NCI-H2196 treated with DMSO at 0.1 percent for 48 hours (cell line): ENCODE measurements at regions not wholly inside any gene's neighbourhood (a gene's known extent, or its start where the extent isn't known, plus 50 kb on each side); places are given as distances from the start of the nearest gene placed in this dataset.

Source experiments
- DNase-seq: peaks from one replicate; lab custom pipeline; 2025; ENCODE audit not compliant: unreplicated experiment; lab: John Stamatoyannopoulos, UW

DNA sequence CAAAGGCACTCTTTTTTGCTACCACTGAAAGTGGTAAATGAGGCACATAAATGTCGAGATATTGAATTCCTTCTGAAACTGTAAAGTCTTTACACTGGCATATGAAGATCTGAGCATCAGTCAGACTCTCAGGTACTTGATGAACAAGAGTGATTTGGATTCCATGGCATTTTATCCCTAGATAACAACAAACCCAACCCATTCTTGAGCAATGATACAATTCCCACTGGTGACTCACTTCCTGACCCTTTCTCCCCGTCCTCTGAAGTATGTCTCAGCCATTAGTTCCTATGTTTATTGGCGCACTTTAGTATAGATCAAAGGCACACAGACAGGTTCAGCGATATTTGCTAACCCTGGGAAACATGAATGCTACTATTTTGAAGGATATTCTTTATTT lies 147.0 kb upstream of the RBFOX1 start:
- no peak for DNase-seq

DNA sequence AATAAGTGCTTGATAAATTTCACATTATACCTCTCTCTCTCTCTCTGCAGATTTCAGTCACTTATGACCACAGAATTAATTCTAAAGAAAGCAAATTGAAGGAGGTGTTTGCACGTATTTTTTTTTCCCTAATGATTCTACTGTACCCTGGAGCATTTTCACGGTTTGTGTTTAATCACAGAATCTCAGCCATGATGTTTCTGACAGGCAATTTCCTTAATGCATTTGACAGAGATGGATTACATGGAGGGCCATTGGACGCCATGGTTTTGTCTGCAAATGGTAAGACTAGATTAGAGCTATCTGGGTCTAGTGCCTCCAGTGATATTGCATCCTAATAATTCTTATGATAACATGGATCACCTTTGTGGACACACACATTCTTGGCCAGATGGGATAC lies 147.5 kb upstream of the RBFOX1 start:
- no peak for DNase-seq

DNA sequence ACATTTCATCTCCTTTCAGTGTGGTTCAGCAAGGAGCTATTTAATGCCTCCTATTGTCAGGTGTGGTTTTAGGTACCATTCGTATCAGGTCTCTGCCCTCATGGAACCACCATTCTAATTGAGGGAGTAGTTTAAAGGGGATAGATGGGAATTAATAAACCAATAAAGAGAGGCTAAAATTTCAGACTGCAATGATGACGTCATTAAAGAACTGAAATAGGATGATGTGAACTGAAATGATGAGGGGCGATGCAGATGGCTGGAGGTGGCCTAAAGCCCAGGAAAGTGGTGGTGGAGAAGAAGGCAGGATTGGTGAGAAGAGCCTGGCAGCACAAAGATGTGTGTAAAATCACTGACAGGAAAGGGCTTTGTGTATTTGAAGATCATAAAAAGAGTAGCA lies 148.9 kb upstream of the RBFOX1 start:
- DNase-seq = no peak

DNA sequence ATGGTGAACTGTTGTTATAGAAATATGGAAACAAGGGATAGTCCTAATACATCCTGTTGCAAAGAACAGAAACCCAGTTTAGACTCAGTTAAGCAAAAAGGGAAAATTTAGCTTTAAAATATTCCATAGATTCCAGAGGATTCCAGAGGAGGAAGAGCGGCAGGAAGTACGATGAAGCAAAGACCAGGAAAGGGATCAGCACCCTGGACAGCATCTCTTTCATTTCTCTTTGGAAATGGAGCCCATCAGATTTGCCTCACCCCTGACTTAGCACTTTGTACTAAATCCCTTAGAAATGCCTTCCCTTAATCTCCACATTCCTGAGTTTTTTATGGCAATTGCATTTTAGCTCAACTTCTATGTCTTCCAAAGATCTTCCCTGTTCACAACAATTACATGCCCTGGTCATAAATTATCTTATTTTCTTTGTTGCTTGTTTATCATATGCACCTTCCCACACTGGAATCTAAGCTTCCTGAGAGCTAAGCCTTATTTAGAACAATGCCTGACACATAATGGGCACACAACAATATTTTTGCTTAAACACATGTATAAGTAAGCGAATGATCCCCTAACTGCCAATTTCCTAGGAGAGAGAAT lies 150.0 kb upstream of the RBFOX1 start:
- no peak for DNase-seq

DNA sequence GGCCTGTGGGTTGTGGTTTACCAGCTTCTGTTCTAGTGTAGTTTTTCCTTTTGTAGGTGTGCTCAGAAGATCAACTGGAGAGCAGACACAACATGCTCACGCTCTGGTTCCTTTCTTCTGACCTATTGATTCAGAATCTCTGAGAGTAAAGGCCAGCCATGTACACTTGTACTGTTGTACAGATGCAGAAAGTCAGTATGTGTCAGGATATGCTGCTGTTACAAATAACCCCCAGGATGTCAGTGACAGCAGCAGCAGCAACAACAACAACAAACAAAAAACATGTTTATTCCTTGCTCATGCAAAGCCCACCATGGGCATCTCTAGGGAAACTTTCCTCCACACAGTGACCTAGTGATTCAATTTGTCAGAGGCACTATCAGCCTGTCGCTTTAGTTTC lies 154.8 kb upstream of the RBFOX1 start:
- DNase-seq = no peak

DNA sequence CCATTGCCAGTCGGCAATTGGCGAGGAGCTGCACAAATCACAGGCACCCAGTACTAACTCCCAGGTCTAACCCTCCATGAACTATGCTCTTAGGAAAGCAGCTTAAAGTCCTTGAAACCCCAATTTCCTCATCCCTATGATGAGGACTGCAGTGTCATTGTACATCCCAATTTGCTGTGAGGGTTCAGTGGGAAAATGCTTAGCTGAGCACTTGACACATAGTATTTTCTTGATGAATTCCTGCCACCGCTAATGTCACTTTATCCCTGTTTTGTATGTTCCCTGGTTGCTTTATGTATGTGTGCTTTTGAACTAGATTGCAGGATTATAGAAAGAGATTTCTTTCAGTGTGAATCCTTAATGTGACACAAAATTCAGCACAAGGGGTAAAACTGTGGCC lies 161.5 kb upstream of the RBFOX1 start:
- no peak for DNase-seq

DNA sequence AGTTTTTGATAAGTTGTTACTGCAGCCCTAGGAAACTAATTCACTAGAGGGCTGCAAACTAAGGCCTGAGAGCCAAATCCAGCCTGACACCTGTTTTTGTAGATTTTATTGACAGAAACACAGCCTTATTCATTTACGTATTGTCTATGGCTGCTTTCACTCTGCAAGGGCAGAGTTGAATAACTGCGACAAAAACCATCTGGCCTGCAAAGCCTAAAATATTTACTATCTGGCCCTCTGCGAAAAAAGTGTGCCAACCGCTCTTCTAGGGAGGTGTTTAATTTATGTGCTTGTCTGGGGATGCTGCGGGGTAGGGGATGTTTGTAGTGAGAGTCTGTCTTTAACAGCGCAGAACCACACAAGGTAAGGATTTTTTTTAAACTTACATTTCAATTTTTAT lies 165.0 kb upstream of the RBFOX1 start:
- DNase-seq = no peak

DNA sequence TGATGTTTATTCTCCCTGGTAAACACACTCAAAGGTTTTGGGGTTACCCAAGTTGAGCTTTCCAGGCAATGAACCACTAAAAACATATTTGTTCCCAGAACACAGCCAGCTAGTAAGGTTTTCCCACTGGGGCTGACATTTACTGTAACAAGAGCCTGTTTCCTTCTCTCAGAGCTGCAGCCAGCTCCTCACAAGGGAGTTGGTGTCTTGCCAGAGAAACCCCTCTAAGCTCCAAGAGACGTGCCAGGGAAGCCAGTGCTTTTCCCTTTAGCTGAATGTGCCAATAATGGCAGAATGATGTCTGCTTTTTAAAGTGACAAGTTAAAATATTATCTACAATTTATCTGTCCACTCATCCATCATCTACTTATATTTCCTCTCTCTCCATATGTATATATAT lies 170.8 kb upstream of the RBFOX1 start:
- no peak for DNase-seq

DNA sequence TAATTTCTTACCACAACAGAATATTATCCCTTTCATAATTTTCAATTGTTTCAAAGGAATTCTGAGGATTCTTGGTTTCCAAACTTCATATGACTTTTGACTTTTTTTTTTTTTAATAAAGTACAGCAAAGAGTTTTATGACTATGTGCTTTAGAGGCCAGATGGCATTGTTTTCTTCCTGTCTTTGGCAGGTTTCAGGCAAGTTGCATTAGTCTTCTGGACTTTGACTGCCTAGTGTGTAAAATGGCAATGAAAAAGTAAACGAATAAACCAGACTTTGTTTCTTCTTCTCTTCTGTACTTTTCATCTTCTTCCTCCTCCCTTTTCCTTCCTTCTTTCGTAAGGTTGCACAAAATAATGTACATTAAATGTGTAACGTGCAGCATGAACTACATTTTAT lies 172.6 kb upstream of the RBFOX1 start:
- no peak for DNase-seq

DNA sequence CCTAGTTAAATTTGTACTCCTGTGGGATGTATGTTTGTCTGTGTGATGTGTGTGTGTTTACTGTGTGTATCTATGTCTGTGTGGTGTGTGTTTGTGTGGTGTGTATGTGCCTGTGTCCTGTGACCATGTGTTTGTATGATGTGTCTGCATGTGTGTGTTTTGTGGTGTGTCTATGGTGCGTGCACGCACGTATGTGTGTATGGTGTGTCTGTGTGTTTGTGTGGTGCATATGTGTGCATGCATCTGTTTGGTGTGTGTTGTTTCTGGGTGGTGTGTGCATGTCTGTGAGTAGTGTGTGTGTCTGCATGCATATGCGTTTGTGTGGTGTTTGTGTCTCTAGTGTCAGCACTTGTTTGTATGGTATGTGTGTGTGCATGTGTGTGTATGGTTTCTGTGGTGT lies 174.2 kb upstream of the RBFOX1 start:
- DNase-seq = no peak

DNA sequence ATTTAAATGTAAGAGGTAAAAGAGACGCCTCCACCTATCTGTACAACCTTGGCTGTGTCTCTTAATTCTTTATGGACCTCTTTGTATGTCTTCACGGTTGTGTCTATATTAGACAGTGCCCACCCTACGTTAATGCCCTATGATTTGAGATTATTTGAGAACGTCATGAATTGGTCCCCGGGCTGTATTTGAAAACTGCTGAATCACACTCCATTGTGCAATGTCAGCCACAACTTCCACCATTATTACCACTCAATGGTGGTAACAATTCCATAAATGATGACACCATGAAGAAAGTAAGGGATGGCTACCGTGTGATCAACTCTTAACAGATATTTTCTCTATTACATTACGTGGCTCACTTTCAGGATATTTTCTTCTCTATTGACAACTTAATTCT lies 182.4 kb upstream of the RBFOX1 start:
- DNase-seq = no peak

DNA sequence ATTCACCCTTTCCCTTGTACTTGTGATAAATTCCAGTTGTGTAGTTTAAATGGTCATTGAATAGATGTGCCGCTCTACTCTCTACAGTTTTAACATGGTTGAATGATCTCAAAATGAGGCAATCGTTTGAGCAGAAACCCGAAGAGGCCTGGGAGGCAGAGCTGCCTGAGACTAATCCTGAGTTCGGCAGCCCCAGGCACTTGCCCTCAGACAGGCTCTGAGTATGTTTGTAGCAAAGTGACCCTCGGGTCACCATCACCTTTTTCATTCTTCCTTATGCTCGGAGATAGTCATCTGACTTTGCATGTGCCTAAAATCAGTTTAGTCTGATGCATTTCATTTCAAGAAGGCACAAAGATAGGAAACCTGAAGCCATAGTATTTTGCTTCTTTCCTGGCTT lies 184.0 kb upstream of the RBFOX1 start:
- DNase-seq = no peak

DNA sequence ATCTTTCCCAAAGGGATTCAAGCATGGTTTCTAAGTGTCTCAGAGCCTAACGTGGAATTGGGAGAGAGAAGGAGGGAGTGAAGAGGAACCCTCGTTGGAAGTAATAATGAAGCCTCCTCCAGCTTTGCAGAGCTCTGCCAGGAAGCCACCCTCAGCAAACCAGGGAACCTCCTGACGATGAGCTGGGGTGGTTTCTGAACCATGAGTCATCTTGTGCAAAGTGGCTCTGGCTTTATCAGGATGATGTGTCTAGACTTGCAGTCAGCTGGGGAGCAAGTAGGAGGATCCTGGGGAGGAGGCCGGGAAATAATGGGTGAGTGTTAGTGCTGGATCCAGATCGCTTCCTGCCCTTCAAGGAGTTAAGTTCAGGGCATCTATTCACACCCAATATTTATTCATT lies 191.7 kb upstream of the RBFOX1 start:
- no peak for DNase-seq

DNA sequence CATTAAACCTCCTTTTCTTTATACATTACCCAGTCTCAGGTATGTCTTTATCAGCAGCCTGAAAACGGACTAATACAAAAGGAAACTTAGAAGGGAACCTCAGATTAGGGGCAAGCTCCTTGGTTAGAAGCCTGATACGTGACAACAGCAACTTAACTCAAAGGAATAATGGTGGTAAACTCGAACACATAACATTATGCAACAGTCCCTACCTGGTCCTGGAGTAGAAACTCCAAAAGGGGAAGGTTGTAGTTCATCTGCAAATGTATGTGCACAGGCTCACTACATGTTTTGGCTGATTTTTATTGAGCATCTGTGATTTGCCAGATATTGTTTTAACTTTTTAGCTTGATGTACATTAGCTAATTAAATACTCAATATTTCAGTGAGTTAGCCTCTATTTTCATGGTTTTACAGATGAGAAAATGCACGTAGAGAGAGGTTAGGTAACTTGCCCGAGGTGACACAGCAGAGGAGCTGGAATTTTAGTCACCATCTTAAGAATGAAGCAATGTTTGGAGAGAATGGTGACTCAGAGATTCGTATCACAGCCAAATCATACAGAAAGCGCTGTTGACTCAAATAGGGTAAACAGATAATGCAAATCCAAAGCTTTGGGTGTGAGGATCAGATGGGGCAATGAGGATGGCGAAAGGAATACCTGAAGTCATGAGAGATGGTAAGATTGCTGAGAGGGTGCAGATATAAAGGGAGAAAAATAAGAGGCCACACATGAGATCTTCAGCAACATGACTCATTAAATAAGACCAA lies 194.9 kb upstream of the RBFOX1 start:
- no peak for DNase-seq

DNA sequence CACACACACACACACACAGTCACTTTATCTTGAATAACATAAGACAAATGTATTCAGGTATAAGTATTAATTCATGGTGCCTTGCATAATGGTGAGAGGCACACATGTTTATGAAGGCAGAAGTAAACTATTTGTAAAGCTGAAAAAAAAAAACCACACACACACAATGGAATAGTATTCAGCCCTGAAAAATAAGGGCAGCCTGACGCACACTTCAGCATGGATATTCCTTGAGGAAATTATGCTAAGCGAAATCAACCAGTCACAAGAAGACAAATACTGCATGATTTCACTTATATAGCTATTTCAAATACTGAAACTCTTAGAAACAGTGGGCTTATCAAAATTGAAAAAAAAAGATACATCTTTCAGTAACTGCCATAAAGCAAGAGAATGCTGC lies 200.2 kb upstream of the RBFOX1 start:
- DNase-seq = no peak

DNA sequence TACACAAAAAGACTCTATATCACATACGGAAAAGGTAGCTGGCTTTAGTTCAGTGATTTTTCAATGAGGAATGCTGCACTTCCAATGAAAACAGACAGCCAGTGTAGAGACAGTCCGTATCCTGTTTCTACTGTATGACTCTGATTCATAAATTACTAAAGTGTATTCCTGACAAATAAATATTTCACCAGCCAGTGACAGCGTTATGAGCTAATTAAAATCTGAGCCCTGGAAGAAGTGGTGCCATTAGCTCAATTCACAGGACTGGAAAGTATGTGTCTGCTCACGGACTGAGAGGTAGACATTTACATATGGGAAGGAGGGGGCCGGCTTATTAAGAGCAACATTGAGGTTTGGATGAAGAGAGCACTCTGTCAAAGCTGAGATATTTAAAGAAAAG lies 207.9 kb upstream of the RBFOX1 start:
- DNase-seq = no peak

DNA sequence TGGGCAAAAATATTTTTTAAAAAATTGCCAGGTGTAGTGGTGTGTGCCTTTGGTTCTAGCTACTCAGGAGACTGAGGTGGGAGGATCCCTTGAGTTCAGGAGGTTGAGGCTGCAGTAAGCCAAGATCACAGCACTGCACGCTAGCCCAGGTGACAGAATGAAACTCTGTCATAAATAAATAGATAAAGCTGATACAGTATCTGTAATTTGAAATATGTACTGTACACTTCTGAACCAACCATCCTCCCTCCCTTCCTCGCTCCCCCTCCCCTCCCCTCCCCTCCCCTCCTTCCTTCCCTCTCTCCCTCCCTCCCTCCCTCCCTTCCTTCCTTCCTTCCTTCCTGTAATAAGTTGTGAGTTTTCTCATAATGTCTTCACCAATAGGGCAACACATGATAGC lies 208.4 kb upstream of the RBFOX1 start:
- DNase-seq = no peak

DNA sequence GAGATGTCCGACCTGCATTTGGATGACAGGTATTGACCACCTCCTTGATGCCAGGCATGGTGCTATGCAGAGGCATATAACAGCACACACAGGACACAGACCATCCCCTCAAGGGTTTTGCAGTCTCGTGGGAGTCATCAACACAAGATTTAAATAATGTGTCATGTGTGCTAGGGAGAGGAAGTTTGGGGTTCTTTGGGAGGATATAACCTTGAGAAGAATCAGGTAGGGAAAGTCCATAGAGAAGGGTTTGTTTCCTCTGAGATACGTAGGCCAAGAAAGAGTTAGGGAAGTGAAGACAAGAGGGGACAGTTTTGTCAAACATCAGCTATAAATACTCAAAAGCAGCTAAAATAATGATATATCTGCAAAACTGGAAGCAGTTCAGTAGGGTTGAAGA lies 215.9 kb upstream of the RBFOX1 start:
- DNase-seq = no peak

DNA sequence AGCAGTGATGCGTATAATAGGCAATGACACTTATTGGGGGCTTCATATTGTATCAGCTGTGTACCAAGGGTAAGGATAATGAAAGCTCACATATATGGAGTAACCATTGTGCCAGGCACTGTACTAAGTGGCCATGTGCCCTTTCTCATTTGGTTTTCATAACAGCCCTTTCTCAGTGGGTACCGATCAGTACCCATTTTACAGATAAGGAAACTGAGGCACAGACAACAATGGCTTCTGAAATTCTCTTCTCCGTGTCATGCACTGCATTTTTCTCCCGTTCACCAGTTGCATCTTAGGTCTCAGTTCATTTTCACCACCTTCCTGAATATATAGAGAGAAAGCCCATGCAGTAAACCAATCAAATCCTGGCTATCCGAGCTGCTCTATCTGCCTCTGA lies 216.7 kb upstream of the RBFOX1 start:
- no peak for DNase-seq

DNA sequence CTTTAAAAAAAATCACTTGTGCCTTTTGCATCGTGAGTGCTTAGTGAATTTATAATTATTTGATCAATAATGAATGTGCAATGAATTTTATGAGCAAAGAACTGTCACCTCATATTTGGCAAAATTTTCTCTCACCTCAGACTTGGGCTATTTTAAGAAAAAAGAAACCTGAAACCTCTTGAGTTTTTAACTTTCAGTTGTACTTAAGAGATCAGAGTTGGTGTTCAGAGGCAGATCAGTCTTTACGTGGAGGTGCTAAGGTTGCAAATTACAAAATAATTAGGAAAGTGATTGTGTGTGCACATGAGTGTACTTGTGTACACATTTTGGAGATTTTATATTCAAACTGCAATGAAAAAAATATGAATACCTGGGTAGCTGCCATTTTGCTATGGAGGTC lies 218.7 kb upstream of the RBFOX1 start:
- DNase-seq = no peak

DNA sequence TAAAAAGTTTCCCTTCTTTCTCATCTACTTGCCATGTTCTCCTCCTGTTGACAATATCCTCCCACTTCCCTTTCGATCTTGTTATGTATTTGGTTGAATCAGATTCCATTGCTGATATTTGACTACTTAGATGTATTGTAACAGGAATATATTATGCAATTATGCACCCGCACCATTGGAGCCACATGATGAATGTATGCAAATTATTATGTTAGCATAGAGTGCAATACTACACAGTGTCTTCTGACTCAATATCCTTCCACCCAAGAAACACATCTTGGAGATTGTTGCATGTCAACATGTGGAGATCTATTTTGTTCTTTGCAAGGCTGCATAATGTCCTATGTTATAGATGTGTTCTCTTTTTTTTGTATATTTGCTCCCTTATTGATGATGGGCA lies 219.2 kb upstream of the RBFOX1 start:
- DNase-seq = no peak

DNA sequence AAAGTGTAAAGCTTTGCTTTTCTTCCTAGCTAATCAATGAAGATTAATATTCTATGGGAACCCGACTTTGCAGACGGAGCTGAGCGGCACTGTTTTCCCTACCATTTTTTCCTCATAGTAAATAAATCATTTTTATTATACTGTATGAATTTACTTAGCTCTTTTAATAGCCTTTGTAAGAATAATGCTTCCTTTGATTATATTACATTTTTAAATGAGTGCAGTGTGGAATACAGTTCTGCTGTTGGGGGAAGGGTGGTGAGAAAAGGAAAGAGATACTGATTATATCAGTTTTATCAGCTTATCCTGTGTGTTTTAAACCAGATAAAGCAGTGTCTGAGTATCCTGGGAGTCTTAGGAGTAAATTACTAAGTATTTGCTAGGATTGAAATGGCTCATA lies 221.4 kb upstream of the RBFOX1 start:
- DNase-seq = no peak

DNA sequence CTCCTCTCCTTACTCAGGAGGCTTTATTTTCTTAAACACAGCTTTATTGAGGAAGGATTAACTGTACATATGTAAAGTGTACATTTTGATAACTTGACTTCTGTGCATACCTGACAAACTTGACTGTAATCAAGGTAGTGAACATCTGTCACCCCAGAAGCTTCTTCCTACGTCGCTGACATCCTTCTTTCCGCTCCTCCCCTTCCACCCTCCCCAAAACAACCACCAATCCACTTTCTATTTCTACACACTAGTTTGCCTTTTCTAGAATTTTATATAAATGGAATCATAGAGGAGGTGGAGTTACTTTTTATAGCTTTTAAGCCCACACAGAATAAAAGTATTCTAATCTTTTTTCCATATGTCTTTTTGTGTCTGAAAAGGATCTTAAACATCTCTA lies 225.2 kb upstream of the RBFOX1 start:
- DNase-seq = no peak
